Left cardiac atrium (tissue), 4 donors: ENCODE measurements at regions not wholly inside any gene's neighbourhood (a gene's known extent, or its start where the extent isn't known, plus 50 kb on each side); places are given as distances from the start of the nearest gene placed in this dataset.

ENCODE experiments used
- ATAC-seq, 2 donors: fragments of 200-7000 bp; cut with Tn5 transposase; one replicate each; pipeline ENCODE4 v1.9.1; 2020; ENCODE audit warnings: mild to moderate bottlenecking in 2 of 2, moderate library complexity in 2 of 2
- DNase-seq: peaks from one replicate; pipeline ENCODE4 v3.0.0-alpha.2; 2020
- intact Hi-C, 2 donors: fragments of 100-400 bp; cut with DNase I; formaldehyde crosslinking; loops; one replicate each; pipeline versions ENCODE4 v1.14.1 to v1.15.1; 2022 to 2023
- donor health status: DM: no; HTN: yes; CAD: no.
- donor health status: DM: no; HTN: yes; CAD: no; lungs with severe emphysema.
- donor health status: DM: yes; HTN: yes; CAD: no.
- donor health status: Dilated cardiomyopathy.

DNA sequence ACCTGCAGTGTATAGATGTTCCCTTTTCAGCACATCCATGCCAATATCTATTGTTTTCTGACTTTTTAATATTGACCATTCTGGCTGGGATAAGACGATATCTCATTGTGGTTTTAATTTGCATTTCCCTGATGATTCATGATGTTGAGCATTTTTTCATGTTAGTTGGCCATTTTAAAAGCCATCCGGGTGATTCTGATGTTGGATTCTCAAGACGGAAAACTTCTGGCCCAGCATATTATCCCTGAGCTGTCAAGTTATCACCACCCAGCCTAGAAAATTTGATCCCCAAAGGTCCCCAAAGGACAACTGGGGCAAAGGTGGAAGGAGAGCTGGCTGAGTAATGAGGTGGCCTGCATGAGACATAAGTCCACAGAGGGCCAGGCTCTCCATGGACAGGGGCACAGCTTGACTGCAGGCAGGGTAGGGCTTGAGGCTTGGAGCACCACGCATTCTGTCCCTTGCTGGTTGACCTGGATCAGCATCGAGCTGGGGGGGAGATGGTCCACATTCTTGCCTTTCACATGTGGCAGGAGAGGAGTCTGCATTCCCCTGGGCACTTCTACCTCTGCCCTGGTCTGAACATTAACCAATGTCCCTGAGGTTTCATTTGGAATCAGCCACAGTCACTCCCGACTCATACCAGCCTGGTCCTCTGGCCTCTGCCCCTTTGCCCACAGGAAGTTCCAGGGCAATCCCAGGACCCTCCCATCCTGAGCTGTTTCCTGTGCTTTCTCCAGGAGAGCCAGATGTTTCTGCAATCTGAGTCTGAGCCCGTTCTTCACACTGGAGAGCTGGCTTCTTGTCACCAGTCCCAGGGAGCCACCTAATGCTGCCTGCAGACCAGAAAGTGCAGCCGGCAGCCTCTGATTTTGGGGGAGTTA lies 69.2 kb downstream of the ISG20 start:
- intact Hi-C loops, result no loop called here
- peak; percentile 8 to 16 for ATAC-seq
- no peak for DNase-seq

DNA sequence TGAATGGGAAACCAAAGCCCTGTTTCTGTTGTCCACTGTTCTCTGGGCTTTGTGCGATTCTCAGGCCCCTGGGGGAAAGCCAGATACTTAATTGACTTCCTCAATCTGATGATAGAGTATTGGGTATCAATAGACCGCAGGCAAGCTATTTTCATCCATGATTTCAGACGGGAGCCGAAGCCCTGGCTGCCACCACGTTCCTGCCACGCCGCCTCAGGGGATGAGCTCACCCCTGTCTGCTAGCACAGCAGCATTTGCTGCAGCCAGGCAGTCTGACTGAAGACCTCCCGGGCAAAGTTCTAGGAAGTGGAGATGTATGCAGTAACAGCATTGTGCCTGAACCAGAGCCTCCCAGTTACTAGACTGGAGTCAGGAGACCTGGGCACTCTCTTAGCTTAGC lies 69.8 kb downstream of the ISG20 start:
- peak; percentile 45 for DNase-seq
- ATAC-seq, result peak in 1 of 2 donors; percentile 52

DNA sequence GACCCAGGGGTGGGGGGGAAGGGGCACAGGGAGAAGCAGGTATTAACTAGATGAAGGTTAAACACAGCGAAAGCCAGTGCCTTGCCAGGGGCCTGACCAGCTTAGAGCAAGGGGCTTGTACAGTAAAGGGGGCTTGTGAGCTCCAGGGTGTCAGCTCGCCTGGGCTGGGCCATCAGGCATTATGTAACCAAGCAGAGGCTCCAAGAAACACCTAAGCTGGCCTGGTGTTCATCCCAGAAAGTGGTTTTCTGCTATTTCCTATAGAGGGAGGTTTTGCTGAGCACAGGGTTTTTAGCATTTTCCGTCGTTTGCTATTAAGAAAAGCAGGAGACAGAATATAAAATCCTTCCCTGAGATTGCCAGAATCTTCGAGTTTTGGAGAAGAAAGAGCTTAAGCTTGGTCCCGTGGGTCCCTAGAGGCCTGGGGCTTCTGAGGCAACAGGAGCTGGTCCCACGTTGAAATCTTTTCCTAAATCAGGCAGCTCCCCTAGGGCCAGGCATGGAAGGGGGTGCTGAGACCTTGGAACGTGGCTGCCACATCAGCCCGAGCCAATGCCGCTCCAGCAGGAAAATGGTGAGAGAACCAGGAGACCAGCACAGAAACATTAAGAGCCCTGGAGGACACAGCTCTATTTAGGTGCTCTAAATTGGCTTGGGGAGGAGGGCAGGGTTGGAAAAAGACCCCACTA lies 71.4 kb downstream of the ISG20 start:
- DNase-seq (no peak), ATAC-seq (no peak)
- intact Hi-C loops, result no loop called here

More for the DNA sequence above, 69.8 kb downstream of the ISG20 start:
- intact Hi-C loops, result no loop called here

DNA sequence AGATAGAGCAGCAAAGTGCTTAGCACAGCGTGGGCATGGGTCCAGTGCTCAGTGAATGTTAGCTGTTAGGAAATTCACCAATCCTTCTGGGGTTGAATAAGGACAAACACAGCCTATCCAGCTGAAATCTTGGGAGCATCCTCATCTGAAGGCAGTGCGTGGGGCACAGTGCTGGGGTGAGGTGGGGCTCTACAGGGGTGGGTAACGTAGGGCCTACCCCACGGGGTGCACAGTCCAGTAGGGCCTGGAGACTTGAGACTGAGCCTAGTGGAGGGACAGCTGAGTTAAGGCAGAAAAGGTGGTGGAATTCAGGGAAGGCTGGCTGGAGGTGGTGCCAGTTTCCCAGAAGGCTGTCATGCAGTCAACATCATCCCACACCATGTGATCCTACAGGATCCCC lies 73.0 kb downstream of the ISG20 start:
- DNase-seq (no peak), ATAC-seq (peak in 1 of 2 donors; percentile 9)
- intact Hi-C loops, result no loop called here

DNA sequence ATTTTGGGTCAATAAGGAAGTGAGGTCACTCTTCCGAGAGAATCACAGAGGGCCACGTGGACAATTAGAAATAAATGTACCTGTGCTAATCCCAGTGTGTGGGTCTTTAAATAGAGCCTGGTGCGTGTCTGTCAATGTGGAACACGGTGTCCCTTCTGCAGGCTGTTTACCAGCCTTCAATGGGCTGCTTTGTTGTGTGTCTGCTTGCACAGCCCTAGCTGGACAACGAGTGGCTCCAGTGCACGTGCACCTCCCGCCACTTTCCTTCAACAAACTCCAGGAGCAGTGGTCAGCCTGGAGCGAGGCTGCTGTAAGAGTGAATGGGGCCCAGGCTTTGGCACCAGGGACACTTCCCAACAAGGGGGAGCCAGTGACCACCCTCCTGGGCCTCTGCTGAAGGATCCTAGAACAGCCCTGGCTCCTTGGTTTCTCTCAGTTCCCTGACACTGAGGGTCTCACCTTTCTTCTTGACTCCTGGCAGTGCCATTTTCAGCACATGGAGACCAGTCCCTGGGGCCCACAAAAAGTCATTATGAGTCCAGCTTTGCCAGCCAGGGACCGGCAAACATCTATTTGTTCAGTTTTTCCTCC lies 76.1 kb downstream of the ISG20 start:
- ATAC-seq, result no peak

DNA sequence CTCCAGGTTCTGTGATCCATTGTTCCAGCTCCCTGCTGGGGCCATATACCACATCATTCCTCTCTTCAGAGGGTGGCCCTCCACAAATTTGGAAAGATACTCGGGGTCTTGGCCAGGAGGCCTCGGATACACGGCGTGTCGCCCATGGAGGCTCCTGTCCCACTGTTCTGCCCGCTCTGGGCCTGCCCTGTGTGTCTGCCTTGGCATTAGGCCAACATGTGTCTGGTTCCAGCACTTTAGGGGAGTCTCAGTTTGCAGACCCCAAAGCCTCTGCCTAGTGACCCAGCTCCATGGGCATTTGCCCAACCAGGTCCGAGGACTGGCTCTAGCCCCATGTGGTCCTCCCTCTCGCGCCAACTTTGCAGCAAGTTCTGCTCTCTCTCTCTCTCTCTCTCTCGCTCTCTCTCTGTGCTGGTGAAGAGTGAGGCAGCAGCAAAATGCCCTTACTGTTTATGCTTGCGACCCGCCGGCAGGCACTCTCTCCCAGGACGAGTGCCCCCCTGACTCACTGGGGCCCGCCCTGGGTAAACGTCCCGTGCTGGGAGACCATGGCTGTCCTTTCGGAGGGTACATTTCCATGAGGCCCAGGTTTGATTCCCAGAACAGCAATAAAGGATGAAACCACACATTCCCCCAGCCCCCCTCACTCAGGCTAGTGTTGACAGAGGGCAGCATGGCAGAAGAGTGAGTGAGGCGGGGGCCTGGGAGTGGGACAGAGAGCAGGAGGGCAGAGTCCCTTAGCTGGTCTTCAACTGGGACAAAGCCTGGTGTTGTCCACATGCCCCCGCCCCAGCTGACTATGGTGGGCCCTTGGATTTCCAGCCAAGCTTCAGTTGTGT lies 77.9 kb downstream of the ISG20 start:
- intact Hi-C loops, result no loop called here

More for the DNA sequence above, 76.1 kb downstream of the ISG20 start:
- no peak for DNase-seq
- intact Hi-C loops, result no loop called here

DNA sequence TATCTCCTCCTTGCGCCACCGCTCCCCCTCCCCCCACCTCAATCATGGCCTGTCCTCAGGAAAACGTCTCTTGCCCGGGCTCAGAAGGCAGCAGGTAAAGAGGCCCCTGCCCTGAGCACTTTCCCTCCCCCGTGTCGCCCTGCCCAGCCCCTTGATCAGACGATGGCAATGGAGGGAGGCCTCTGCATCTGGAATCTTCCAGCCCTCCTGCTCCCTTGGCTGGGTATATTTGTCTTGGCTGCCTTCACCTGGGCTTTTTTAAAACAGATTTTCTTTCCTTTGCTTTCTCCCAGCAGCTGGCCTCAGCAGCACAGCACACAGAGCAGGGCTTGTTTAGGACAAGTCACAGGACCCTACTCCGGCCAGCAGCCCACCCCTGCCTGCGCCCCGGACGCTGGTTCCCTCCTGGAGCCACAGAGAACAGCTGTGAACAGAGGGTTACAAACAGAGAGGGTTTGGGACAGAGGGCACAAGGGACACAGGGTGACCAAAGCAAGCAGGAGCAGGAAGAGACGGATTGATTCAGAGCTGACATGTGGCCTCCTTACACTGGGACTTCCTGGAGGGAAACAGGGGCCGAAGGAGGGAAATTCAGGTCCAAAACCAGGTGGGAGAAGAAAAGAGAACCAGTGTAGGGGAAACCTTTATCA lies 78.7 kb downstream of the ISG20 start:
- DNase-seq (no peak), ATAC-seq (no peak)
- intact Hi-C loops, result no loop called here

More for the DNA sequence above, 77.9 kb downstream of the ISG20 start:
- no peak for DNase-seq
- ATAC-seq, result no peak

DNA sequence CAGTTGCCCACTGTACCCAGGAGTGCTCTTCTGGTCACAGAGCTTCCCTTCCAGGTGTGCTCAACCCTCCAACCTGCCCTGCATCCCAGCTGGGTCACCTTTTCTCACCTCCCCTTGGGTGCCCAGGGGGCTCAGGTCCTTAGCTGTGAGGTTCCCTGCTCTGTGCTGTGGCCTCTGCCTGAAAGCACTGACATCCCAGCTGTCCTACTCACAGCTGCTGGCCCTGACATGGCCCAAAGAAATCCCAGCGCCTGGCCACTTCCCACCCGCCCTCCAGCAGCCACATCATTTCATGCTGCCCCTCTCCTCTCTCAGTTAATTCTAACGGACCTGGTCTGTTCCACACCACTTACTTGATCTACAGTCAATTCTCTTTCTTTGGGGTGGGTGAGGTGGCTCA lies 79.9 kb downstream of the ISG20 start:
- DNase-seq, result no peak
- ATAC-seq, result no peak
- intact Hi-C loops, result no loop called here

DNA sequence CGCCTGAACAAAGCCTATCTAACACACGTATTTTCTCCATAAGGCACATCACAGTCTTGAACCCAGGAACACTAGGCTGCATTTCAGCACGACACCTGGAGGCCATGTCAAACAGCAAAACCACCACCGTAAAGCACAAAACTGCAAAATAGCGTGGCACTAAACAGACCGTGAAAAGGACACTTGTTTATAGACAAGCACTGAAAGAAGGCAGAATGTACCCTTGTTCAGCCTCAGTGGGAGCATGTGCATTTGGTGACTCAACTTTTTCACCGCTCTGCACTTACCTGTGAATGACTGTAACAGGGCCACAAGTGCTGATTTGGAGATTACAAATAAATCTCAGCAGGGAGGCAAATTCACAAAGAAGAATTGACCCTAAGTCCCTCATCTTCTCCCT lies 80.8 kb downstream of the ISG20 start:
- DNase-seq (no peak), ATAC-seq (no peak)
- intact Hi-C loops, result no loop called here

DNA sequence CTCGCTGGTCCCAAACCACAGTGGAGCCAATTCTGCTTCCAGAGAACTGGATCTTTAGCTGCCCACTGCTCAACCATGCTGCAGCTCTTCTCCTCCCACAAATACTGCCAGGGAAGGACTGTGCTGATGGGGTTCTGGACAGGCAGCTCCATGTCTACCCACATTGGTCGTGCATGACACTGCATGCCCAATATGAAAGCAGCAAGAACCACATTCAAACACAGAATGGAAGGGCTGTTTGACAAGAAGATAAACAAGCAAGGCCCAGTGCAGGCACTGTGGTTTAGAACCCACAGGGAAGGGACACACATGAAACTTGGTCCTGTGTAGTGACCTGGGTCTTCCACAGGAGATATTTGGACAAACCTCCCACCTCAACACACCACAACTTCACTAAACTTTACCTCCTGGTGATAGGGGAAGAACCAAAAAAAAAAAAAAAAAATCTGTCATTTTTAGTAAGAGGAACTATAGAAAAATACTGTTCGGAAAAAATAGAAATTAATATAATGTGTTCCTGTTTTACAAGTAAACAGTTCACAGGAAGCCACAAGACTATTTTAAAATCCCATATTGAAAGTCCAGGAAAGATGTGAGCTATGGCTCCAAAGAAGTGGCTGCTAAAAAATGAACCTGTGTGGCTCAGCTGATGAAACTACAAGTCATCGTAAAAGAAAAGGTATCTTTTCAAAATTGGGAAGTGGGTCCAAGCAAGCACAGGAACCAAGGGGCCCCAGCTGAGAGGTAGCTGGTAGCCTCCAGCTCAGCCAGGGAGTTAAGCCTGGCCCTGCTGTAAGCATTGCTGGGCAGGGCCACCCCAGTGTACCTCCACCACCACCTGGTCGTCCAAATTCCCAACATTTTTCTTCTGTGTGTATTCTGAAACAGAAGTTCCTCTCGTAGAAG lies 77.7 kb upstream of the ACAN start:
- DNase-seq (no peak), ATAC-seq (no peak)
- intact Hi-C loops, result no loop called here

DNA sequence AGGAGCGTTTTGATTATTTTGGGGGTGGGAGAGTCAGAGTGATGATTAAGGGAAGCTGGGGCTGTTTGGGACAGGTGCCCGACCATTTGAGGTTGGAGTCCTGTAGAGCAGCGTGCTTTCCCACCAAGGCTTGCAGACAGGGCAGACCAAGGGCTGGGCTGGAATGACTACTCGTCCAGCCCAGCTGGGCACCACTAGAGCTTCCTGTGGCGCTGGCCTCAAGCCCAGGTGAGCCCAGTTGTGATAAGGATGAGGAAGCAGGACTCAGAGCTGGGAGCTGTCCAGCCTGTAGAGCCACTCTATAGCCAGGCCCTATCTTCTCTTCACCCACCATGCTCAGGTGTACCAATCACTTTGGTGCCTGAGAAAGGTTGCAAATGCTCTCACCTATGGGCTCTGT lies 75.8 kb upstream of the ACAN start:
- ATAC-seq (no peak), DNase-seq (no peak)
- intact Hi-C loops, result no loop called here

DNA sequence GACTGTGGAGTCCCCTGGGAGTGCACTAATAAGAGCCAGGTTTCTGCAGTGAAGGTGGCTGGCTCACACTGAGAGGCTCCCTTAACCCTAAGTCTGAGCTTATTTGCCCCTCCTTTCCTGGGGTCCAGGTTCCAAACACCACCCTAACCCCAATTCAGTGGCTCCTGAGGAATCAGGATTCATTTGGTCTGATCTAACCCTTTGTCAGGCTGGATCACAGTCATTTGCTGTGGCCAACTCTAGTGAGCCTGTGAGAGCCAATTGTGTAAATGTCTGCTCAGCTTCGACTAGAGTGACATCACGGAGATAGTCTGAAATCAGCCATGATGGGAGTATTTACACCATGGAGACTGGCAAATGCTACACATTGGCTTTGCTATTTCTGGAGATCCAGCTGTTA lies 73.7 kb upstream of the ACAN start:
- ATAC-seq, result no peak
- intact Hi-C loops, result no loop called here
- no peak for DNase-seq

DNA sequence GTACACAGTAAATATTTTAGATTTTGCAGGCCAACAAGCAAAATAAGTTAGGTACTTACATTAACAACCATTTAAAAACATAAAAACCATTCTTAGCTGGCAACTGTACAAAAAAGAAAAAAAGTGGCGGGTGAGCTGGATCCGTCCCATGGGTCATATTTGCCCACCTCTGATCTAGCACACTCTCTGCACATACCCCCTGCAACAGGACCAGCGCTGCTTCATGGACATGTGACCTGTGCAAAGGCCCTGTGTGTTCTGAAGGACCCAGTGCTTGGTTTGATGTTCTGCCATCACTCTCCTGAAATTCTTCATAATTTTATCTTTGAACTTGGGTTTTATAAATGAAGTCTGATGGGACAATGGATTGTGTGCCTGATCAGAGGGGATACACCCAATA lies 72.5 kb upstream of the ACAN start:
- DNase-seq (no peak), ATAC-seq (no peak)
- intact Hi-C loops, result no loop called here

DNA sequence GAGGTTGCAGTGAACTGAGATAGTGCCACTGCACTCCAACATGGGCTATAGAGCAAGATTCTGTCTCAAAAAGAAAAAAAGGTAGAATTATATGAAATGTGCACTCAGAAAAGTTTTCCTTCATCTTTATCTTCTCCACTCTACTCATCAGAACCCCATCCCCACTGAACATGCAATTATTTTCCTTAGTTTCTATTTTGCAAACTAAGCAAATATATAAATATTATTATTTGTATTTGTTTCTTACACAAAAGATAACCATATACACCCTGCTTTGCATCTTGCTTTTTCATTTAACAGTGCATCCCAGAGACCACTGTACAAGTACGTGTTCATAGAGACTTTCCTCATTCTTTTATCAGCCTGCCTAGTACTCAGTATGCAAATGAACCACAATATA lies 68.0 kb upstream of the ACAN start:
- DNase-seq, result no peak
- no peak for ATAC-seq
- intact Hi-C loops, result no loop called here

DNA sequence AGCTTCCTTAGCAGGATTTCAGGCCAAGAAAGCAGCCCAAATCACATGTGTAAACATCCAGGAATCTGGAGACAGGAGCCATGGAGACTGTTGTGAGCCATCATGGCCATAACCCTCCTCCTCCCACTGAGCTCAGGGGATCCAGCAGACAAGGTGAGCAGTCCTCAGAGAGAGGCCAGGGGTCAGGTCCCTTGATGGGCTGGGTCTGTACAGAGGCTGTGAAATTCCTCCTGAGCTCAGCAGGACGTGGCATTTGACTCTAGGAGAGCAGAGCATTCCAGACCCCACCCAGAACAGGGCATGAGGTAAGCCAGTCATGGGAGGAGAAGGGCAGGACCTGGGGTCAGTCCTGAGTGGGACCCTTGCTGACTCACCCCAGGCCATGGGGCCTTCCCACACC lies 67.0 kb upstream of the ACAN start:
- intact Hi-C loops, result no loop called here
- DNase-seq (no peak), ATAC-seq (no peak)

DNA sequence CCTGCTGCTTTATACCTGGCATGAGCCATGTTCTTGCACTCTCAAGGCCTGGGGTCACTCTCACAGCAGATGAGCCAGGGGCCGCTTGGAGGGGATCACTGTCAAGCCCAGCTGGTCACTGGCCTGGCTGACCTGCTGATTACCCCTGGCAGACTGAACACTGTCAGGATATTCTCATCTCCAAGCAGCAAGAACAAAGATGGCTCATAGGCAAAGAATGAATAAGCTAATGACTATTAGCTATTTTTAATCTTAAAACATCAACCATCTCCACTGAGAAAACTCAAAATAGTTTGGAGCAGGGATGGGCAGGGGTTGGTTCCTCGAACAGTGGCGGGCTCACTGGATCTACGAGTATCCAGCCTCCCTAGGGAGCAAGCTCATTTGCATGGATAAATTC lies 64.4 kb upstream of the ACAN start:
- DNase-seq (no peak), ATAC-seq (no peak)
- intact Hi-C loops, result no loop called here

DNA sequence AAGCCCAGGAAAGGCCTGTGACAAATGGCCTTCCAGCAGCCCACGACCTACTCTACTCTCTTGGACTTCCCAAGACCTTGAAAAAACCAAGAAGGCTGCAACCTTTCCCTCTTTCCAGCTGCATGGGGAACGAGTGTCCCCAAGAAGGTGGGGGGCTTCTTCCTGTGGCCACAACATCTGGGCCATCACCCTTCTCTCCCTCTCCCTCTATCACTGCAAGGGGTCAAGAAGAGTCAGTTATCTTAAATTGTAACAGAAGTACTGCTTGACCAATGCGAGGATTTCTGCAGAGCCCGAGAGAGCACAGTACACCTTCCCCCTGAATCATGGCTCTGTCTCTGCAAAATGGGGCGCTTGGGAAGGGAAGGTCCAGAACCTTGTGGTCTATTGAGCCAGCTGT lies 63.7 kb upstream of the ACAN start:
- intact Hi-C loops, result no loop called here
- DNase-seq (no peak), ATAC-seq (no peak)

DNA sequence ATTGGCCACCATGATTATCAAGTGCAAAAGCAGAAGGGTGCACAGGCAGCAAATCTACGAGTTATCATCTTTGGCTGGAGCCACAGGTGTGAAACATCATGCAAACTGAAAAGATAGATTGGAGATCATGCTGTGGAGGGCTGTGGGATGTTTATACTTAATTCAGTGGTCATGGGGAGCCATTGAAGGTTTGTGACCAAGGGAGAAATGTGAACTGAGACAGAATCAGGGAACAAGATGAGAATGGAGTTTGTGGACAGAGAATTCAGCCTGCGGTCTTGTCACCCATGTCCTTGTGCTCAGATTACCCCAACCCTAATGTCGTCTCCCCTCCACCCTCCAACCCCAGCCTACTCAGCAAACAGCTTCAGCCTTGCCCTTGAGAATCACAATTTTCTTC lies 62.9 kb upstream of the ACAN start:
- intact Hi-C loops, result no loop called here
- DNase-seq (no peak), ATAC-seq (no peak)
